Ishikawa (cell line): ENCODE measurements at regions not wholly inside any gene's neighbourhood (a gene's known extent, or its start where the extent isn't known, plus 50 kb on each side); places are given as distances from the start of the nearest gene placed in this dataset.

Experiments
- EP300 ChIP-seq: IDR thresholded peaks from 2 replicates; pipeline ENCODE4 v1.6.1; 2012; ENCODE audit warnings: borderline replicate concordance
- REST ChIP-seq: IDR thresholded peaks from 2 replicates; pipeline ENCODE4 v1.6.1; 2012; ENCODE audit warnings: low read depth, mild to moderate bottlenecking
- TAF1 ChIP-seq: IDR thresholded peaks from 2 replicates; pipeline ENCODE4 v1.6.1; 2012; ENCODE audit warnings: low read depth, mild to moderate bottlenecking
- TF ChIP-seq, protein P1 (sequence below): IDR thresholded peaks from 2 replicates; pipeline ENCODE4 v1.6.1; 2012

DNA sequence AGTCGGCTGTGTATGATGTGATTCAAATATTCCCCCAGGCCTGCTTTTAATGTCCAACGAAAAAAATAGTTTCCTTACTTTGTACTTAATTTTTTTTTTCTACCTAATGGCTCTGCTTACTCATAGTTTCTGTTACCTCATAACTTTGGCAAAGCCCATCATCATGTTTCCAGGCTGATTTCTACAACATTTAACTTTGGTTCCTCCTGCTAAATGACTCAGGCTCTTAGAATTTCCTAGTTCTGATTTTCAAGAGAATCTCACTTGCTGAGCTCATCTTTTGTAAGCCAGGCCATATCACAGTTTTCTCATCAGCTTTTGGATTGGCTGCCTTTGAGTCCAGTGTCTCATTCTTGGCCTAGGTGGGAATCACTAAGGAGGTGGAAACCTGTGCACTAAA is 323.1 kb downstream of the HDGFL1 start:
- TF ChIP-seq EP300, result no peak; the same call in 1 of the 2 replicates
- TF ChIP-seq, protein P1, sequence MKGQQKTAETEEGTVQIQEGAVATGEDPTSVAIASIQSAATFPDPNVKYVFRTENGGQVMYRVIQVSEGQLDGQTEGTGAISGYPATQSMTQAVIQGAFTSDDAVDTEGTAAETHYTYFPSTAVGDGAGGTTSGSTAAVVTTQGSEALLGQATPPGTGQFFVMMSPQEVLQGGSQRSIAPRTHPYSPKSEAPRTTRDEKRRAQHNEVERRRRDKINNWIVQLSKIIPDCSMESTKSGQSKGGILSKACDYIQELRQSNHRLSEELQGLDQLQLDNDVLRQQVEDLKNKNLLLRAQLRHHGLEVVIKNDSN, result no peak
- TF ChIP-seq TAF1, result no peak
- no peak for TF ChIP-seq REST
